Transverse colon (tissue), 4 donors: ENCODE measurements at regions not wholly inside any gene's neighbourhood (a gene's known extent, or its start where the extent isn't known, plus 50 kb on each side); places are given as distances from the start of the nearest gene placed in this dataset.
"Not testable (repeated sequence)": the region's sequence is repeated elsewhere in the genome, so short reads cannot be mapped to it uniquely, and the experiment has no call there.

Source experiments
- DNase-seq: peaks from one replicate; pipeline ENCODE4 v3.0.0-alpha.2; 2019
- H3K27ac ChIP-seq, 4 donors: fragments of 200-600 bp; sonication (generic); 2 replicates each; pipeline ENCODE4 v1.5.1; 2016 to 2018; ENCODE audit warnings: inconsistent platforms in 4 of 4
- H3K27me3 ChIP-seq: fragments of 200-600 bp; sonication (generic); 2 replicates; pipeline ENCODE4 v1.5.1; 2017; ENCODE audit warnings: inconsistent platforms
- H3K36me3 ChIP-seq, 4 donors: fragments of 200-600 bp; sonication (generic); 2 replicates each; pipeline ENCODE4 v1.5.1; 2017 to 2019; ENCODE audit warnings: inconsistent platforms in 4 of 4
- H3K4me1 ChIP-seq, 4 donors: fragments of 200-600 bp; sonication (generic); 2 replicates each; pipeline ENCODE4 v1.5.1; 2017 to 2020; ENCODE audit warnings: inconsistent platforms in 4 of 4
- H3K4me3 ChIP-seq, 4 donors: fragments of 200-600 bp; sonication (generic); 1 replicate in 1 of 4; 2 replicates in 3 of 4; pipeline versions ENCODE4 v1.5.1 to v1.6.1; 2017 to 2019; ENCODE audit warnings: inconsistent platforms in 4 of 4
- H3K9me3 ChIP-seq, 2 donors: fragments of 200-600 bp; sonication (generic); 2 replicates each; pipeline ENCODE4 v1.5.1; 2017 to 2019; ENCODE audit warnings: inconsistent platforms in 2 of 2
- WGBS, 2 donors: methylation state at CpG; one replicate each; pipeline ENCODE4 v1.1.5; 2018; ENCODE audit warnings: low coverage in 1 of 2; 5-methylcytosine and 5-hydroxymethylcytosine counted together
- in situ Hi-C, 4 donors: fragments of 200-750 bp; cut with MboI; loops; one replicate each; pipeline versions ENCODE4 v1.15.0 to v1.15.1; 2017; ENCODE audit warnings: low sequenced_read_pairs in 3 of 4, low pct_ligation_motif_present in 1 of 4, low pct_unique_long_range_greater_than_20kb in 1 of 4
- intact Hi-C: fragments of 100-400 bp; cut with DNase I; formaldehyde crosslinking; loops from one replicate; pipeline ENCODE4 v1.15.1; 2023; ENCODE audit warnings: low total_unique reads

GRCh38 chr4:49153011-49153410, 166.9 kb downstream of the CWH43 start:
- H3K27ac ChIP-seq, result not testable (repeated sequence)
- peaks cover 12 to 21% of the 10 kb centered on the region in 2 donors for H3K9me3 ChIP-seq

DNA sequence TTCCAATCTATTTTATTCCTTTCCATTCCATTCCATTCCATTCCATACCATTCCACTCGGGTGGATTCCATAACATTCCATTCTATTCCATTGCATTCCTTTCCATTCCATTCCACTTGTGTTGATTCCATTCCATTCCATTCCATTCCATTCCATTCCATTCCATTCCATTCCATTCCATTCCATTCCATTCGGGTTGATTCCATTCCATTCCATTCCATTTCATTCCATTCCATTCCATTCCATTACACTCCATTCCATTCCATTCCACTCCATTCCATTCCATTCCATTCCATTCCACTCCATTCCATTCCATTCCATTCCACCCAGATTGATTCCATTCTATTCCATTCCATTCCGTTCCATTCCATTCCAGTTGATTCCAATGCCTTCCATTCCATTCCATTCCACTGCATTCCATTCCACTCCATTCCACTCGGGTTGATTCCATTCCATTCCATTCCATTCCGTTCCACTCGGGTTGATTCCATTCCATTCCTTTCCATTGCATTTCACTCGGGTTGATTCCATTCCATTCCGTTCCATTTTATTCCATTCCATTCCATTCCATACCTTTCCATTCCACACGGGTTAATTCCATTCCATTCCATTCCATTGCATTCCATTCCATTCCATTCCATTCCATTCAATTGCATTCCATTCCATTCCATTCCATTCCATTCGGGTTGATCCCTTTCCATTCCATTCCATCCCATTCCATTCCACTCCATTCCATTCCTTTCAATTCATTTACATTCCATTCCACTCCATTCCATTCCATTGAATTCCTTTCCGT, 168.4 kb downstream of the CWH43 start:
- H3K27ac ChIP-seq, intact Hi-C loops, in situ Hi-C loops, H3K36me3 ChIP-seq, H3K4me3 ChIP-seq, H3K4me1 ChIP-seq, H3K27me3 ChIP-seq, DNase-seq: not testable (repeated sequence)
- H3K9me3 ChIP-seq, result peaks cover 12 to 26% of the 10 kb centered on the region in 2 donors
- WGBS, 2 donors, result 62 to 65% methylated on average over 11 of the region's 11 CpGs

More at GRCh38 chr4:49153011-49153410, 166.9 kb downstream of the CWH43 start:
- intact Hi-C loops, in situ Hi-C loops, H3K27me3 ChIP-seq, H3K4me1 ChIP-seq, H3K4me3 ChIP-seq, DNase-seq, H3K36me3 ChIP-seq: not testable (repeated sequence)
- whole genome bisulfite sequencing, 2 donors, result 63 to 66% methylated on average over 11 of the region's 11 CpGs

DNA sequence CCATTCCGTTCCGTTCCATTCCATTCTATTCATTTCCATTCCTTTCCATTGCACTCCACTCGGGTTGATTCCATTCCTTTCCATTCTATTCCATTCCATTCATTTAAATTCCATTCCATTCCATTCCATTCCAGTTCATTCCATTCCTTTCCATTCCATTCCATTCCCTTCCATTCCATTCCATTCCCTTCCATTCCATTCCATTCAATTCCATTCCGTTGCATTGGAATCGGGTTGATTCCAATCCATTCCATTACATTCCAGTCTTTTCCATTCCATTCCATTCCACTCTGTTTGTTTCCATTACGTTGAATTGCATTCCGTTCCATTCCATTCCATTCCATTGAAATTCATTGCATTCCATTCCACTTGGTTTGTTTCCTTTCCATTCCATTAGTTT, 169.2 kb downstream of the CWH43 start:
- DNase-seq, H3K4me3 ChIP-seq: not testable (repeated sequence)
- 76 to 80% methylated on average over 7 of the region's 7 CpGs for whole genome bisulfite sequencing, 2 donors

GRCh38 chr4:49156309-49156708, 170.2 kb downstream of the CWH43 start:
- H3K27me3 ChIP-seq, H3K4me1 ChIP-seq, intact Hi-C loops, in situ Hi-C loops, H3K36me3 ChIP-seq, DNase-seq, H3K27ac ChIP-seq, H3K4me3 ChIP-seq: not testable (repeated sequence)
- WGBS, 2 donors, result 60 to 69% methylated on average over 6 of the region's 6 CpGs
- H3K9me3 ChIP-seq, result peaks cover 5 to 18% of the 10 kb centered on the region in 2 donors

More for the DNA sequence above, 169.2 kb downstream of the CWH43 start:
- in situ Hi-C loops, intact Hi-C loops, H3K36me3 ChIP-seq, H3K27me3 ChIP-seq, H3K27ac ChIP-seq, H3K4me1 ChIP-seq: not testable (repeated sequence)
- peaks cover 7 to 22% of the 10 kb centered on the region in 2 donors for H3K9me3 ChIP-seq

DNA sequence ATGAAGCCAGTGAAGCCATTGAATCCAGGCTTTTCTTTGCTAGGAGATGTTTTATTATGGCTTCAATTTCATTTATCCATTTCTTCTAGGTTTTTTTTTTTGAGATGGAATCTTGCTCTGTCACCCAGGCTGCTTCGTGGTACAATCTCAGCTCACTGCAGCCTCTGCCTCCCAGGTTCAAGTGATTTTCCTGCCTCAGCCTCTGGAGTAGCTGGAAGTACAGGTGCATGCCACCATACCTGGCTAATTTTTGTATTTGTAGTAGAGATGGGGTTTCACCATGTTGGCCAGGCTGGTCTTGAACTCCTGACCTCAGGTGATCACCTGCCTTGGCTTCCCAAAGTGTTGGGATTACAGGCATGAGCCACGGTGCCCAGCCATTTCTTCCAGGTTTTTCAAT, 171.6 kb downstream of the CWH43 start:
- H3K27me3 ChIP-seq, DNase-seq, H3K4me1 ChIP-seq, intact Hi-C loops, H3K4me3 ChIP-seq, H3K27ac ChIP-seq, H3K36me3 ChIP-seq, in situ Hi-C loops: not testable (repeated sequence)
- 52 to 57% methylated on average over 2 of the region's 2 CpGs for WGBS, 2 donors
- peaks cover 0 to 18% of the 10 kb centered on the region in 2 donors for H3K9me3 ChIP-seq

DNA sequence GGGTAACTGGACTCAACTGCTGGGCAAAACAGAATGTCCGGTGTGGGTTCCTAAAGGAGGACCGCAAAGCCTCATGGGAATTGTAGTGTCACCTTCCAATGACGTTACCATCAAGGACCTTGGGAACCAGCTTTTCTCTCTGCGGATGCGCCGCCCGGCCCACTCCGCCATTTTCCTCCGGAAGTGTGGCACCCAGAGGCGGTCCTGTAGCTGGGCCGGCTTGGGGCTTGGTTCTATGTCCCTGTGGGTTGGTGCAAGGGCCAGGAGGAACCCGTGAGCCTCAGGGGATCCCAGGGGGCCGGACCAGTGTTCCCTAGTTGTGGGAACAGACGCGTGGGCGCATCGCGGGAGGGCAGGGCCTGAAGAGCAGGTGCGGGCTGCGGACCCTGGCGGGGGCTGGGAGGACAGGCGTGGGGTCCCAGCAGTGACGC, 175.1 kb downstream of the CWH43 start:
- H3K4me3 ChIP-seq, H3K27ac ChIP-seq, H3K27me3 ChIP-seq, H3K36me3 ChIP-seq, H3K4me1 ChIP-seq, DNase-seq, intact Hi-C loops, in situ Hi-C loops: not testable (repeated sequence)
- peaks cover 0 to 16% of the 10 kb centered on the region in 2 donors for H3K9me3 ChIP-seq
- WGBS, 2 donors, result 88% methylated on average over 23 of the region's 23 CpGs; no CpG with 5 or more reads in 1 of the 2 donors

- DNase-seq, H3K36me3 ChIP-seq, H3K4me1 ChIP-seq, in situ Hi-C loops, H3K27ac ChIP-seq, H3K9me3 ChIP-seq, H3K27me3 ChIP-seq, intact Hi-C loops, H3K4me3 ChIP-seq: not testable (repeated sequence)
- 66 to 71% methylated on average over 5 to 6 of the region's 6 CpGs for WGBS, 2 donors
Observed at GRCh38 chr4:49164916-49165315, 178.8 kb downstream of the CWH43 start.

- DNase-seq, H3K4me1 ChIP-seq, in situ Hi-C loops, intact Hi-C loops, H3K27ac ChIP-seq, H3K27me3 ChIP-seq, H3K36me3 ChIP-seq, H3K4me3 ChIP-seq, H3K9me3 ChIP-seq: not testable (repeated sequence)
- 71% methylated on average over 7 of the region's 8 CpGs; no CpG with 5 or more reads in 1 of the 2 donors for WGBS, 2 donors
Observed at GRCh38 chr4:49177847-49178246, 191.8 kb downstream of the CWH43 start.

DNA sequence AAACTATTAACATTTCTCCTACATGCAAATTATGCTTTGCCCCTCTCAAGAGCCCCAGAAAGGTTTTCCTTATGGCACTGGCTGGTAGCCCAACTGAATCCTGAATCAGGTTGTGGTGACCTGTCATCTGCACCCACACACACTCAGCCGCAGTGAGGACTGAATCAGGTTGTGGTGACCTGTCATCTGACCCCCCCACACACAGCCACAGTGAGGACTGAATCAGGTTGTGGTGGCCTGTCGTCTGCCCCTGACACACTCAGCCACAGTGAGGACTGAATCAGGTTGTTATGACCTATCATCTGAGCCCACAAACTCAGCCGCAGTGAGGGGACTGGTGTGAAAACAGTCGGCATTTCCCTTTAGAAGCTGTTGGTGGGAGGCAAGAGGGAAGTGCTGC, 195.0 kb downstream of the CWH43 start:
- intact Hi-C loops, H3K9me3 ChIP-seq, H3K27ac ChIP-seq, H3K4me1 ChIP-seq, H3K4me3 ChIP-seq, H3K36me3 ChIP-seq, in situ Hi-C loops, H3K27me3 ChIP-seq, DNase-seq: not testable (repeated sequence)
- 62% methylated on average over 3 of the region's 4 CpGs; no CpG with 5 or more reads in 1 of the 2 donors for WGBS, 2 donors

- H3K9me3 ChIP-seq, intact Hi-C loops, H3K4me1 ChIP-seq, H3K4me3 ChIP-seq, DNase-seq, H3K27ac ChIP-seq, in situ Hi-C loops, H3K27me3 ChIP-seq, H3K36me3 ChIP-seq: not testable (repeated sequence)
- 30 to 56% methylated on average over 3 to 11 of the region's 11 CpGs for WGBS, 2 donors
Observed at GRCh38 chr4:49211396-49212194, 225.5 kb downstream of the CWH43 start.
